SKM-1 treated with dmso at 0.1 percent for 144 hours (cell line): ENCODE measurements at regions not wholly inside any gene's neighbourhood (a gene's known extent, or its start where the extent isn't known, plus 50 kb on each side); places are given as distances from the start of the nearest gene placed in this dataset.

Experiments used
- DNase-seq: peaks from one replicate; lab custom pipeline; 2025; ENCODE audit not compliant: unreplicated experiment; lab: John Stamatoyannopoulos, UW

GRCh38 chr15:94057305-94057704, 174.1 kb upstream of the MCTP2 start:
- DNase-seq, result no peak

DNA sequence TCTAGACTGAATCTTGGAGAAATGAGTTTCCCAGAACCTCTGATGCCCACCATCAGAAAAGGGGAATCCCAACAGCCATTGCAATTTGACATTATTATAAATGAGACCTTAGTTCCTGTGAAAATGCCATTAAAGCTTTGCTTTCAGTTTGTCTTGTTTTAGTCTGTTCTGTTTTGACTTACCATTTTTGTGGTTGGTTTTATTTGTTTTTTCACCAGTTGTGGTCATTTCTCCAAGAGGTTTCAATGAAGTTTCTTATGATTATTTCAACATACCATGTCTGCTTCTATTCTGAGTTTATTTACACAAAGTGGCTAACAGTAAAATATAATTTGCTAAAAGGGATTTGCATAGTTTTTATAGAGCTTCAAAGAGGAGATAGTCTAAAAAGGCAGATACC, 175.0 kb upstream of the MCTP2 start:
- no peak for DNase-seq

DNA sequence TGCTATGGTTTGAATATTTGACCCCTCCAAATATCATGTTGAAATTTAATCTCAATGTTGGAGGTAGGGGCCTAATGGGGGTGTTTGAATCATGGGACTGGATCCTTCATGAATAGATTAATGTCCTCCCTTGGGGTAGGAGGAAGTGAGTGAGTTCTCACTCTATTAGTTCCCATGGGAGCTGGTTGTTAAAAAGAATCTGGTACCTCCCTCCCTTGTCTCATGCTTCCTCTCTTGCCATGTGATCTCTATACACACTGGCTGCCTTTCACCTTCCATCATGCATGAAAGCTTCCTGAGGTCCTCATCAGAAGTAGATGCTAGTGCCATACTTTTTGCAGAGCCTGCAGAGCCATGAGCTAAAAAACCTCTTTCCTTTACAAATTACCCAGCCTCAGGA, 177.7 kb upstream of the MCTP2 start:
- no peak for DNase-seq

GRCh38 chr15:94052711-94053110, 178.7 kb upstream of the MCTP2 start:
- no peak for DNase-seq

GRCh38 chr15:94047566-94047965, 183.8 kb upstream of the MCTP2 start:
- DNase-seq, result no peak

DNA sequence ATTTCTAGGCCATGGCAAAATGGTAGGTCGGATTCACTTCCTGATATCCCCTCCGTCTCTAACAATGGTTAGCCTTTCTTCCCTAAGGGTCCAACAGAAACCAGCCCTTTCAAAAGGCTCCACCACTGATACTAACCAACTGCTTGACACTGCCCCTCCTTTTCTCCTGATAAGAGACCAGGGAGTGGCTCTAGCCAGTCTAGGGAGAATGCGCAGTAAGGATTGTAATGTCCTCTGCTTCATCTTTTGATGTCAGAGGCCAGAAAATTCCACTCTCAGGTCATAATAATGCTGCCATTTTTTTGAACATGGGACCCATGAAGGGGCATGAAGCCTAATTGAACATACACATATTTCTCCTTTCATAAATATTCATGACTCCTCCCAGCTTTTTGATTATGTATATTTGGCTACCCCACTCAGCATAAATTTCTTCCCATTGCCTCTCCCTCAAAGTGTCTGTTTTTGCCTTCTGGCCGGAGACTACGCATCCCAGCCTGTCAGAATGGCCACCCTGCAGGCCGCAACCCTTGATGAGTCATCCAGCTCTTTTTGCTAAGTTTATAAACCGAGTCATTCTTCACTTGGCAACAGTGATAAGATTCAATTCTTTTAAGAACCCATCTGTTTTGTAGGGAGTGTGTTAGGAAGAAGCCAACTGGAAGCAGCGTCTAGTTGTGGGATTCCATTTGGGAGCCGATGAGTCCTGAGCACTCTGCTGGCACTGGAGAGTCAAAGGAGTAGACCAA, 189.0 kb upstream of the MCTP2 start:
- DNase-seq, result no peak

DNA sequence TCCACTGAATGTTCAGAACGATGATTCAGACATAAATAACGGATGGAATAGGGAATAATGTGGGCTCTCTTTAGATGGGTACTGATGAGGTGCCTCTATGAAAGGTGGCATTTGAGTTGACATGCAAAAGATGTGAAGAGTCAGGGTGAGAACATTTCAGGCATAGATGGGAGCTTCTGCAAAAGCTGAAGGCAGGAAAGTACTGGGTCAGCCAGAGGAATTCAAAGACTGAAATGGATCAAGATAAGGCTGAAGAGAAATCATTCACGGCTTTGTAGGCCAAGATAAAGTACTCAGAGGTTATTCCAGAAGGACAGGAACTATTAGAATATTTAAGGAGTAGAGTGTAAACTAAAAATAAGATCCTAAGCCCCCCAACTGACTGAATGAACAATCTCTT, 189.6 kb upstream of the MCTP2 start:
- no peak for DNase-seq

DNA sequence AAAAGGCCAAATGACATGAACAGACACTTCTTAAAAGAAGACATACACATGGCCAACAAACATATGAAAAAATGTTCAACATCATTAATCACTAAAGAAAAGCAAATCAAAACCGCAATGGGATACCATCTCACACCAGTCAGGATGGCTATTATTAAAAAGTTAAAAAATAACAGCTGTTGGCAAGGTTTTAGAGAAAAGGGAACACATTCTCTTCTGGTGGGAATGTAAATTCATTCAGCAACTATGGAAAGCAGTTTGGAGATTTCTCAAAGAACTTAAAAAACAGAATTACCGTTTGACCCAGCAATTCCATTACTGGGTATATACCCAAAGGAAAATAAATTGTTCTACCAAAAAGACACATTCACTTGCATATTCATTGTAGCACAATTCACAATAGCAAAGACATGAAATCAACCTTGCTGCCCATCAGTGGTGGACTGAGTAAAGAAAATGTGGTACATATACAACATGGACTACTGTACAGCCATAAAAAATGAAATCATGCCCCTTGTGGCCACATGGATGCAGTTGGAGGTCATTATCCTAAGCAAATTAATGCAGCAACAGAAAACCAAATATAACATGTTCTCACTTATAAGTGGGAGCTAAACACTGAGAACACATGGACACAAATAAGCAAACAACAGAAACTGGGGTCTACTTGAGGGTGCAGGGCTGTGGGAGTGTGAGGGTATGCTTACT, 190.7 kb upstream of the MCTP2 start:
- DNase-seq, result no peak

- no peak for DNase-seq
These were observed 195.2 kb upstream of the MCTP2 start for GRCh38 chr15:94036156-94036555.

DNA sequence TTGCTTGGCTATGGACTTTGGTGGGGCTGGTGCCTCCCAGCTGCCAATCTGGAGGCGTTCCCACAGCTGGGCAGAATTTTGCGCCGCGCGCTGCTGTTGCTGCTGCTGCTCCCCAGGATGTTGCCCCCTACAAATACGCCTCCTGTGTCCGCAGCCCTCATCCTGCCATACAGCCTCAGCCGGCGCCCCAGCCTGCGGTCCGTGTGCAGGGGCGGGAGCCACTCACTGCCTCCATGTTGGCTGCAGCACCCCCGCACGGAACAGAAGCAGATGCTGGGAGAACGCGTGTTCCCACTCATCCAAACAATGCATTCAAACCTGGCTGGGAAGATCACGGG, 197.7 kb upstream of the MCTP2 start:
- no peak for DNase-seq

GRCh38 chr15:94033014-94033682, 198.2 kb upstream of the MCTP2 start:
- no peak for DNase-seq

DNA sequence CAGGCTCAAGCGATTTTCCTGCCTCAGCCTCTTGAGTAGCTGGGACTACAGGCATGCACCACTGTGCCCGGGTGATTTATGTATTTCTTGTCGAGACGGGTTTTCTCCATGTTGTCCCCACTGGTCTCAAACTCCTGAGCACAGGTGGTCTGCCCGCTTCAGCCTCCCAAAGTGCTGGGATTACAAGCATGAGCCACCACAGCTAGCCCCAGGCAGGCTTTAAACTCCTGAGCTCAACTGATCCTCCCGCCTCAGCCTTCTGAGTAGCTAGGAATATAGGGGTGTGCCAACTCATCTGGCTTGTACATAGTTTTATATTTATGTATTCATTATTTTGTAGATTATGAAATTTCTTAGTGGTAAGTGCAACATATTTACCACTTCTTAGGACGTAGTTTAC, 198.8 kb upstream of the MCTP2 start:
- DNase-seq, result no peak

DNA sequence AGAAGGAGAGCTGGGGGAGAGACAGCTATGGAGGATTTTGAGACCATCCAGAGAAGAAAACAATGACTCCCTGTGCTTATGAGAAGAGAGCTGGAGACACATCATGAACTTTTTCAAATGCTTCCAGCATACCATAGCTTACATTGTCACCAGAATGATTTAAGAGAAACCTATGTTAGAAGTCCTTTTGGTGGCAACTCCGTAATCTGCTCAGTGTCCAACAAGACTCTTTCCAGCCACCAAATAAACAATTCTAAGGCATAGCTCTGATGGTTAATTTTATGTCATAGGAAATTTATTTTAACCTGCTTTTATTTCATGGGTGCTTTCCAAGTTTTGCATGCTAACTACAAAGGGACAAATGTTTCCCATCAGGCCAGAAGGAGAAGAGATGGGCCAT, 200.3 kb upstream of the MCTP2 start:
- no peak for DNase-seq

- no peak for DNase-seq
These were observed 201.9 kb upstream of the MCTP2 start for GRCh38 chr15:94029495-94029894.

GRCh38 chr15:94028809-94029208, 202.6 kb upstream of the MCTP2 start:
- no peak for DNase-seq

DNA sequence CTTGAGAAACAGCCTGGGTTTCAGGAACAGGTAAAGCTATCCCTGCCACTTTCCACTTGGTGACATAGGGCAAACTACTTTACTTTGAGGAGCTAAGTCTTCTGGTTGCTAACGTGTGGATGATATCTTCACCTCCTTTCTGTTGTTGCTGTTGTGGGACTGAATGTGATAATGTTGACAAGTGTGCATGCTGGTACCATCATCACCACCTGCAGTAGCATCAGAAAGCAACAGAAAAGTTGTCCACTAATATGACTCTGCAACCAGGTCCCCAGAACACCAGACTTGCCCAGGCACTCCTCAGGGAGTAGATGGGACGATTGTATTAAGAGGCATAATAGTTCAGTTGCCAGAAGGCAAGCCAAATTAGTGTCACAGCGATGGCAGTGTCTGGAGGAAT, 203.2 kb upstream of the MCTP2 start:
- DNase-seq, result no peak

- DNase-seq, result no peak
These were observed 203.8 kb upstream of the MCTP2 start for GRCh38 chr15:94027581-94027980.

DNA sequence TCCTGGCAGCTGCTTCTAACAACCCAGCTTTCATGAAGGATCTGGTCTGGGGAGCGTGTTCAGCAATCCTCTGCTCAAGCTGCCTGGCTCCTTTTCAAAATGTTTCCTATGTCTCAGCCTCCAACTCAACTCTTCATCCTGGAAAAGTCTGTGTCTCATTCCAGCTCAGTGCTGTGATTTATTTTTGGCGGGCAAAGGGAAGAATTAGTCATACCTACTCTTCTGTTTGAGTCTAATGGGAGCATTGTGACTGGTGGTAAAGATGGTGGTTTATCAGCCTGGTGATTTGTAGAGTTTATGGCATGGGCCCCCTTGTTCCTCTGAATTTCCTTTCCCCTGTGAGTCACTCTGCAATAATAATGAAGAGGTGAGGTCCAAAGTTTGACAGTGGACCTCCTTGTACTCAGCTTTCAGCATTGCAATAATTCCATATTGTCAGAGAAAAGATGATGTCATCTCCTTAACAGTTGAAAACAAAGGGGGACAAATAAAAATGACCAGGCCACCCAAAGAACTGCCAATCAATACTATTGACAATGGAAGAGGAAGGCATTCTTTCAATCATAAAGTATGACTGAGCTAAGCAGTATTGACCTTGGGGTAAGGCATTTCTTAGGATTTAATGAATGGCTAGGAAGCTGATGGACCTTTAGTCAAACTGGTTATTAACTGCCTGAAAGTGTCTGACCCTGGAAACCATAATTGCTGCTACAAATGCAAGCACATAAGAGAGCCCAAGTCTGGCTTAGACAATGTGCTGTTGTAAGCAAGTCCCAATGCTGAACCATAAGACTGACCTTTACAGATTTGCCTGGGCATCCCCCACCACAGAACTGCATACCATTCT, 204.7 kb upstream of the MCTP2 start:
- DNase-seq, result no peak

GRCh38 chr15:94023531-94023930, 207.8 kb upstream of the MCTP2 start:
- DNase-seq, result no peak

DNA sequence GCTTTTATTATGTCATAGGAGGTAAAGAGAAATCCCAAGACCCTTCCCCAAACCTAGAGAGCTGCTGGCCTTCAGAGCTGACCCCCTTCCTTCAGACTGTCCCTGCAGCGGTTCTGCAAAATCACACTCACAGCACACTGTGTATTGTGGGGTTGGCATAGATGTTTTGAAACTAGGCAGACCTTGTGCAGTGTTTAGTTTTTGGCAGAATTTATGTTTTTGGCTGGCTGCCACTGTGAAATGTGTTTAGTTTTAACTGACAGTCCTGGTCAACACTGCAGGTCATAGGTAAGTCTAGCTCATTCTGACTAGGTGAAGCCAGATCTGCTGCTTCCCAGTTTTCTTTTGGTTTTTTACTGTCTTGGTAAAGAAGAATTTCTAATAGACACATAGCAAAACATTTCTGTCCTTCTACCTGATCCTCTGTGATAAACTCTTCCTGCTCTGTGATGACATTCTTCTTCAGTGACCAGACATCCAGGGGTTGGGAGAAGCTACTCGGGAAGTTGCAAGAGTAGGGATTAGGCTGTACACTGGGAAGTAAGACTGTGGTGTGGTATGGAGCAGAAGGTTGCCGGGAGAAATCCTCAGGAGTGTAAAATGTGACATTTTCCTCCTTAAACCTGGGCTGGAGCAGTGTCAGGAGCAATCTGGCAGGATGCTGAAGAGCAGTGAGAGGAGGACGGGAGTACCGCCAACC, 209.6 kb upstream of the MCTP2 start:
- DNase-seq, result no peak

DNA sequence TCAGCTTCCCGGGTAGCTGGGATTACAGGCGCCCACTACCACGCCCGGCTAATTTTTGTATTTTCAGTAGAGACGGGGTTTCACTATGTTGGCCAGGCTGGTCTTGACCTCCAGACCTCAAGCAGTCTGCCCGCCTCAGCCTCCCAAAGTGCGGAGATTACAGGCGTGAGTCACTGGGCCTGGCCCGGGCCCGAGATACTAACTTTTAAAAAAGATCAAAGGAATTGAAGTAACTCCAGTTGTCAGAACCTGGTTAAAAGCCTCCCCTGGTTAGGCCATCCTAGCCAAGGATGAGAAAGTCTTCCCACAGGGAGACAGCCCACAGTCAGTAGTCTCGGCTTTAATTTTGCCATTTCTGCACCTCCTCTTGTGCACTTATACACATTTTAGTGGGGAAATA, 212.3 kb upstream of the MCTP2 start:
- DNase-seq, result no peak
